Neural crest cell (in vitro differentiated cells): ENCODE measurements at regions not wholly inside any gene's neighbourhood (a gene's known extent, or its start where the extent isn't known, plus 50 kb on each side); places are given as distances from the start of the nearest gene placed in this dataset.

Experiments used
- DNase-seq: peaks from one replicate; pipeline ENCODE4 v3.0.0; 2021; ENCODE audit warnings: low read depth, mixed read lengths, low spot score
- H3K27ac Mint-ChIP-seq: one replicate; pipeline ENCODE4 v1.8.0; 2021; ENCODE audit warnings: mild to moderate bottlenecking, mixed read lengths; ENCODE audit not compliant: unreplicated experiment
- H3K27me3 Mint-ChIP-seq: 2 replicates; pipeline ENCODE4 v1.8.0; 2021; ENCODE audit warnings: low read depth, mild to moderate bottlenecking, mixed read lengths
- H3K36me3 Mint-ChIP-seq: 2 replicates; pipeline ENCODE4 v1.8.0; 2021; ENCODE audit warnings: low read depth, mild to moderate bottlenecking, mixed read lengths
- H3K4me1 Mint-ChIP-seq: 2 replicates; pipeline ENCODE4 v1.8.0; 2021; ENCODE audit warnings: mixed read lengths
- H3K4me3 Mint-ChIP-seq: one replicate; pipeline ENCODE4 v1.8.0; 2021; ENCODE audit warnings: mild to moderate bottlenecking, mixed read lengths
- H3K9me3 Mint-ChIP-seq: 2 replicates; pipeline ENCODE4 v1.8.0; 2021; ENCODE audit warnings: mixed read lengths
- CTCF ChIP-seq: fragments of 200-600 bp; sonication (generic); conservative IDR thresholded peaks from 2 replicates; pipeline ENCODE4 v1.5.0; 2021; ENCODE audit warnings: antibody characterized with exemption, mild to moderate bottlenecking

DNA sequence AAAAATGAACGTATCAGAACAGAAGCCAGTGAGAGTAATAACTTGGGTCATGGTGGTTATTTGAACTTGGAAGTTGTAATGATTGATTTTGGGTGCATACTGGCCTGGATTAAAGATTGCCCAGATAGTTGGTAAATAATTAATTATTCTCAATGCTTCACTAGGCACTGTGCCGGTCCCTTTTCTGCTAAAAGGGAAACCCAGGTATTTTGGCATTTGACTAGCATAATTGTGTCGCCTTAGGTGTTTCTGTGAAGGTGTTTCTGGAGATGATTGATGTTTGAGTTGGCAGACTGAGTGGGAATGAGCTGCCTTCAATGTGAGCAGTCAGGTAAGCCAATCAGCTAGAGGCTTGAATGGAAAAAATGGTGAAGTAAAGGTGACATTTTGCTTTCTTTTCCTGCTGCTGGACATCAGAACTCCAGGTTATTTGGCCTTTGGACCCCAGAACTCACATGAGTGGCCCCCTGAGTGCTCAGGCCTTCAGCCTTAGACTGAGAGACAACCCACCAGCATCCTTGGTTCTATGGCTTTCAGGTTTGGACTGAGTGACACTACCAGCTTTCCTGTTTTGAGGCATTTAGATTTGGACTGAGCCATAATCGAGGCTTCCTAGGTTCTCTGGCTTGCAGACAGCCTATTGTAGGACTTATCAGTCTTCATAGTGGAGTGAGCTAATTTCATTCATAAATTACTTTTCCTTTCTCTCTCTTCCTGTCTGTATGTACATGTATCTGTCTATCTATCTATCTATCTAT is 120.7 kb upstream of the PAPPA start:
- Mint-ChIP-seq H3K27ac (no peak overlapping the region), H3K4me1 (no peaks in the 10 kb centered on the region), H3K4me3 (no peak overlapping the region), H3K9me3 (peaks cover 18% of the 10 kb centered on the region), H3K36me3 (peaks cover 3% of the 10 kb centered on the region), H3K27me3 (no peaks in the 10 kb centered on the region)
- no peak for TF ChIP-seq CTCF
- no peak for DNase-seq

- H3K9me3 Mint-ChIP-seq = peaks cover 2% of the 10 kb centered on the region
- no peak for TF ChIP-seq CTCF
Observed at GRCh38 chr9:116039312-116039711, 114.3 kb upstream of the PAPPA start.

GRCh38 chr9:116039893-116040292 is 113.7 kb upstream of the PAPPA start:
- no peak for TF ChIP-seq CTCF
- Mint-ChIP-seq H3K36me3 (no peaks in the 10 kb centered on the region), H3K27me3 (no peaks in the 10 kb centered on the region), H3K4me3 (no peak overlapping the region), H3K27ac (no peak overlapping the region), H3K4me1 (no peaks in the 10 kb centered on the region), H3K9me3 (peaks cover 3% of the 10 kb centered on the region)
- DNase-seq = no peak

More at GRCh38 chr9:116039312-116039711, 114.3 kb upstream of the PAPPA start:
- H3K4me1 Mint-ChIP-seq = no peaks in the 10 kb centered on the region
- H3K4me3 Mint-ChIP-seq = no peak overlapping the region
- no peak overlapping the region for H3K27ac Mint-ChIP-seq
- no peaks in the 10 kb centered on the region for H3K27me3 Mint-ChIP-seq
- H3K36me3 Mint-ChIP-seq = no peaks in the 10 kb centered on the region
- DNase-seq = no peak

- no peak for DNase-seq
- no peak for TF ChIP-seq CTCF
- no peak overlapping the region for H3K27ac Mint-ChIP-seq
- no peaks in the 10 kb centered on the region for H3K4me1 Mint-ChIP-seq
- H3K4me3 Mint-ChIP-seq = no peak overlapping the region
- H3K27me3 Mint-ChIP-seq = no peaks in the 10 kb centered on the region
- no peaks in the 10 kb centered on the region for H3K36me3 Mint-ChIP-seq
- H3K9me3 Mint-ChIP-seq = peaks cover 3% of the 10 kb centered on the region
Observed at GRCh38 chr9:116042321-116042720, 111.3 kb upstream of the PAPPA start.

GRCh38 chr9:116045083-116045482 is 108.5 kb upstream of the PAPPA start:
- no peak for DNase-seq
- no peak overlapping the region for H3K4me3 Mint-ChIP-seq
- no peaks in the 10 kb centered on the region for H3K36me3 Mint-ChIP-seq
- no peaks in the 10 kb centered on the region for H3K4me1 Mint-ChIP-seq
- no peak overlapping the region for H3K27ac Mint-ChIP-seq
- no peak for TF ChIP-seq CTCF
- peaks cover 3% of the 10 kb centered on the region for H3K9me3 Mint-ChIP-seq
- H3K27me3 Mint-ChIP-seq = no peaks in the 10 kb centered on the region
